HG03457 (cell line): ENCODE measurements at regions not wholly inside any gene's neighbourhood (a gene's known extent, or its start where the extent isn't known, plus 50 kb on each side); places are given as distances from the start of the nearest gene placed in this dataset.
"Not testable (repeated sequence)": the region's sequence is repeated elsewhere in the genome, so short reads cannot be mapped to it uniquely, and the experiment has no call there.

Experiments
- ATAC-seq: cut with Tn5 transposase; IDR thresholded peaks from one replicate; pipeline ENCODE4 v1.9.1; 2021; ENCODE audit warnings: moderate number of reproducible peaks; ENCODE audit not compliant: unreplicated experiment

DNA sequence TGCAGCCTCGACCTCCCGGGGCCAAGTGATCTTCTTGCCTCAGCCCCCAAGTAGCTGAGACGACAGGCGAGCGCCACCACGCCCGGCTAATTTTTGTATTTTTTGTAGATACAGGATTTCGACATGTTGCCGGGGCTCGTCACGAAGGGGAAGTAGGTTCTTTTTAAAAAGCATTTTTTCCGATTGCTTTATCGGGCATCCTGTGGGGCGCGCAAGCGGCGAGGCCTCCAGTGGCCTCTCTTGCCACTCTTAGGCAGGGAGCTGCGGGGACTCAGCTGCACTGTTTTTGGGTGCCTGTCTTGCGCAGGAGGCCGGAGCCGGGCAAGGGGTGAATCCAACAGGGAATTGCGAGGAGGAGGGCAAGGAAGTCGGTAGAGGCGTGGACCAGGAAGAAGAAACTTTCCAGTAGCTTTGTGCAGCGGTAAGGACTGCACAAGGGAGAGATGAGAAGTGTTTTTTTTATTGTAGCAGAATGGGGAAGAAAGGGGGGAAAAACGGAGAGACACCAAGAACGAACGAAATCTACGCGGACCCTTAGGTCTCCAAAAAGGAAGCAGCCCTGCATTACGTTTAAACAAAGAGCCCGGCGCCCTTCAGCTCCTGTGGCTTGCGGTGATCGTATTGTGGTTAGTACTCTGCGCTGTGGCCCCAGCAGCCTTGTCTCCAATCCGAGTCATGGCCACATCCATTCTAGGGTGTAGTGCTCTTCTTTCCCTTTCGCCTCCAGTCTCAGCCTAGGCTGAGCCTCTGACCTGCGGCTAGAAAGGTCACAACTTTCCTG is 164.8 kb downstream of the PPIAL4G start:
- no peak for ATAC-seq

DNA sequence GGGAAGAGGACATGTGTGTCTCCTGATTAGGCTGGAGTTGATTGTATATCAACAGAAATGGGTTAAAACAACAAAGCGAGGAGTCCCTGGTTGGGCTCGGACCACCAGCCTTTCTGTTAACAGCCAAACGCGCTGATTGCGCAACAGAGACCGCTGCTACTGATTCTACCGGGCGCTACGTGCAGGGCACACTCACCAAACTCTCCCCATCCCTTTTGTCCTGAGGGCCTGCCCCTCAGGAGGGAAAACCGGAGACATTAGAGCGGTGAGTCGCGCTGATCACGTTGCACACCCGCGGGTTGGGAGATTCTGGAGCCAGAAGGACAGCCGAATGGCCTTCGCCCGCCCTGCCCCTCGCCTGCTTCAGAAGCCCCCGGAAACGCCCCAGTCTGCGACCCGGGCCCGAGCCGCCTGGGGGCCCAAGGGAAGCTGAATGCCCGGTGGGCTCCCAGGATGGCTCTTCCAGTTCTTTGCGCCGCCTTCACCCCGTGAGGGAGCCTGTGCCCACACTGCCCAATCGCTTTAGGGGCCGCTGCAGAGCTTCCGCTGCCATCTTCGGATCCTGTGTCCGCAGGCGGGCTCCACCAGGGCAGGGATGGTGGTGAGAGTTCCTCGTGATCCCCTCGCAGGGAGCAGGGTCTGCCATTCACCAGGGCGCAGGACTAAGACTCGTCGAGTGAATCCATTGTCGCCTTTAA is 165.4 kb upstream of the NBPF11 start:
- ATAC-seq: no peak

GRCh38 chr1:148315071-148315811 is 163.2 kb upstream of the NBPF11 start:
- ATAC-seq: no peak

GRCh38 chr1:148310807-148311206 is 158.7 kb upstream of the NBPF11 start:
- no peak for ATAC-seq

DNA sequence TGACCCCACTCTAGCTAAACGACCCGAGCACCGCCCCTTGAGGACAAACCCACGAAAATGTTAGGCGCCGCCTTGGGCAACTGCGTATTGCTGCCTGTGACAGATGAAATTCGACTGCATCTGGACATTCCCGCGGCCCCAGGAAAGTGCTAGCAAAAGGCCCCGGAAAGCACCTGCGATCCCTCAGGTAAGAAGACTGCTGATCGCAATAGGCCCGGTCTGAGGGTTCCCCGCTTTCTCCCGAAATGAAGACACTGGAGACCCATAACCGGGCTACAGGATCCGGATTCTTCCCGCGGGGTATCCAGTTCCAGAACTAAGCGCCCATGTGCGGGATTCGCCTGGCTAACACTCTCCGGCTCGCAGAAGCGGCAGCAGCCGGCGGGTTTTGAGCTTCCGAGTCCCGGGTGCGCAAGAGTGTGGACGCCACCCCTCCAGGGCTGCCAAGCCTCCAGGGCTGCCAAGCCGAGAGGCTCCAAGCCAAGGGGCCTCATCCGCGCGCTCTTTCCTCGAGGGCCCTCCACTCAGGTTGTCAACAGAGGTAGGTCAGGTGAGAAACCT is 157.9 kb upstream of the NBPF11 start:
- ATAC-seq: no peak

GRCh38 chr1:148308832-148309458 is 156.9 kb upstream of the NBPF11 start:
- ATAC-seq: no peak

DNA sequence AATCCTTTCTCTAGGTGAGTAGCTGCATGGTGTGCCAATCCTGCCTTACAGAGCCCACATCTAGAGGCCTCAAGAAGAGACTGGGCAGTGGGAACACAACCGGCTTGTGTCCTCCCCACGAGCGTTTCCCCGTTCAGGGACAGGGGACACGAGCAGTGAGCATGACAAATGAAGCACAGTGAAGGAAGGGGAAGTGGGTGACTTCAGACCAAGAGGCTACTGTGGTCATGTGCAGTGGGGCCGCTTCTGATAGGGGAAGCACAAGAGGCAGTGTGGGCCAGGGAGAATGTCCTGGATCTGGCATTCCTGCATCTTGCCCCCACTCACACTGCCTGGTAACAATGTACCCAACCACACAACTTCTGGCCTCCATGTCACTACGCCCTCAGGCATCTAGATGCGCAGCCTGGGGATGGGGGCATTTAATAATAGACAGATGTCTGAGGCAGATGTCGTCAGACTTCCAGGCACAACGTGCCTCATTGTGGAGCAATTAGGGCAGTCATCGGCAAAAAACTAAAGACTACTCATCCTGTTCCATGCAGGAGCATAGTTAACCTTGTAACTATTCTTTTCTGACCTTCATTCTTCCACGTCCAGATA is 155.6 kb upstream of the NBPF11 start:
- no peak for ATAC-seq

DNA sequence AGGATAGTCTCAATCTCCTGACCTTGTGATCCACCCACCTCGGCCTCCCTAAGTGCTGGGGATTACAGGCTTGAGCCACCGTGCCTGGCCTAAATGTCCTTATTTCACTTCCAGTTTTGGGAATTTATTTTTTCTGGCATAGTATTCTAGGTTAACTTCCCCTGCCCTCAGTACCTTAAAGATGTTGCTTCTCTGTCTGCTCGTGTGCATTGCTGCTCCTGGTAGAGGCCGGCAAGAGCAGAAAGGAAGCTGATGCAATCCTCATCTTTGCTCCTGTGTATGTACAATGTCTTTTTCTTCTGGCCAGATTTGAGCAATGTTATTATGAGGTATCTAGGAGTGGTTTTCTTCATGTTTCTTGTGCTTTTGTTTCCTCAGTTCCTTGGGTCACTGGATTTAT is 152.9 kb upstream of the NBPF11 start:
- ATAC-seq: not testable (repeated sequence)

GRCh38 chr1:148302586-148303364 is 150.7 kb upstream of the NBPF11 start:
- not testable (repeated sequence) for ATAC-seq

DNA sequence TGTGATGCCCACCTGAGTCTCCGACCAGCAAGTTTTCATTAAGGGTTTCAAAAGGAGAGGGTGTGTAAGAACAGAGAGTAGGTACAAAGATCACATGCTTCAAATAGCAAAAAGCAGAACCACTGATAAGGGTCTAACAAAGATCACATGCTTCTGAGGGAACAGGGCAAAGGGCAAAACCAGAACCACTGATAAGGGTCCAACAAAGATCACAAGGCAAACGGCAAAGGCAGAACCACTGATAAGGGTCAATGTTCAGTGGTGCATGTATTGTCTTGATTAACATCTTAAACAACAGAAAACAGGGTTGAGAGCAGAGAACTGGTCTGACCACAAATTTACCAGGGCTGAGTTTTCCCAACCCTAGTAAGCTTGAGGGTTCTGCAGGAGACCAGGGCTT is 145.8 kb upstream of the NBPF11 start:
- ATAC-seq: not testable (repeated sequence)

DNA sequence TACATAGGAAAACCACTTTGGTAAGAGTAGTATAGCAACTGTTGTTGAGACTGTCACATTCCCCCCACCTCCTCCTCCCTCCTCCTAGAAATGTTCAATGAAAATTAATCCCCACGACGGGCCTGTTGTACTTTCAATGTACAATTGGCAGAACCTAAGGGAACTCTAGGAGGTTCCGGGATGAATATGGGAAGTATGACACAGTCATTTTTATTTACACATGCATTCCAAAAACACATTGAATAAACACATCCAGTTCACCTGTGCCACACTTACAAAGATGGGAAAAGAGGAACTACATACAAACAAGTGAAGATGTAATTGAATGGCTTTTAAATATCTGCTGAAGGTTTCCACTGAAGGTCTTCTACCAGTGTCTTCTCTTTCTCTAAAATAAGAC is 144.4 kb upstream of the NBPF11 start:
- no peak for ATAC-seq

- no peak for ATAC-seq
These were observed 142.2 kb upstream of the NBPF11 start for GRCh38 chr1:148294116-148294807.

GRCh38 chr1:148293651-148294050 is 141.6 kb upstream of the NBPF11 start:
- no peak for ATAC-seq

- ATAC-seq: no peak
These were observed 140.8 kb upstream of the NBPF11 start for GRCh38 chr1:148292915-148293314.

- no peak for ATAC-seq
These were observed 138.8 kb upstream of the NBPF11 start for GRCh38 chr1:148290881-148291280.

DNA sequence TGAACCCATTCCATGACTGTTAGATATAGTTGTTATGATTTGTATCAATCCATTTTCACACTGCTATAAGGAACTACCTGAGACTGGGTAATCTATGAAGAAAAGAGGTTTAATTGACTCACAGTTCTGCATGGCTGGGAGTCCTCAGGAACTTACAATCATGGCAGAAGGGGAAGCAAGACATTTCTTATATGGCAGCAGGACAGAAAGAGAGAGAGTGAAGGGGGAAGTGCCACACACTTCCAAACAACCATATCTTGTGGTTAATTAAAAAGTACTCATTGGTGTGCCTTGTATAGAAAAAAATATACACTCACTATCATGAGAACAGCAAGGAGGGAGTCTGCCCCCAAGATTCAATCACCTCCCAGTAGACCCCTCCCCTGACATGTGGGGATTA is 137.6 kb upstream of the NBPF11 start:
- ATAC-seq: no peak

- not testable (repeated sequence) for ATAC-seq
These were observed 133.9 kb upstream of the NBPF11 start for GRCh38 chr1:148285946-148286345.

GRCh38 chr1:148280831-148281572 is 128.9 kb upstream of the NBPF11 start:
- not testable (repeated sequence) for ATAC-seq
